ENCODE measurements at regions not wholly inside any gene's neighbourhood (a gene's known extent, or its start where the extent isn't known, plus 50 kb on each side); places are given as distances from the start of the nearest gene placed in this dataset.
A peak's percentile ranks its signal among the peaks of the same experiment; 100 is the strongest.

GRCh38 chr4:44121210-44121609, 327.4 kb downstream of the KCTD8 start:
- no peak for TF ChIP-seq CTCF (conservative IDR thresholded peaks at IDR 0.05; ENCODE audit: low read depth)
- CTCF ChIA-PET = interaction anchor here (0.7 kb wide), 1 partner anchor 21 kb away, joined by 3 read pairs; no protein-coding TSS in a partner anchor
- H3K27ac ChIP-seq = no peak overlapping the region
- peak; percentile 8 for DNase-seq (ENCODE audit: low spot score)
- POLR2A ChIA-PET (ENCODE audit: low non-redundant PET) = no interaction called here
